ENCODE measurements at regions not wholly inside any gene's neighbourhood (a gene's known extent, or its start where the extent isn't known, plus 50 kb on each side); places are given as distances from the start of the nearest gene placed in this dataset.

- no peak overlapping the region for H3K4me3 ChIP-seq
- H3K36me3 ChIP-seq = no peaks in the 10 kb centered on the region
- H3K27me3 ChIP-seq = peaks cover 0 to 8% of the 10 kb centered on the region in 2 donors
- TF ChIP-seq CTCF (IDR thresholded peaks at IDR 0.05) = no peak
- no peak overlapping the region for H3K27ac ChIP-seq
- no peaks in the 10 kb centered on the region for H3K9me3 ChIP-seq
- no peaks in the 10 kb centered on the region for H3K4me1 ChIP-seq
- intact Hi-C loops (cut with DNase I; ENCODE audit: low total_unique reads) = no loop called here
- DNase-seq = no peak
These were observed 139.1 kb downstream of the TLE3 start for GRCh38 chr15:69958496-69959084.

DNA sequence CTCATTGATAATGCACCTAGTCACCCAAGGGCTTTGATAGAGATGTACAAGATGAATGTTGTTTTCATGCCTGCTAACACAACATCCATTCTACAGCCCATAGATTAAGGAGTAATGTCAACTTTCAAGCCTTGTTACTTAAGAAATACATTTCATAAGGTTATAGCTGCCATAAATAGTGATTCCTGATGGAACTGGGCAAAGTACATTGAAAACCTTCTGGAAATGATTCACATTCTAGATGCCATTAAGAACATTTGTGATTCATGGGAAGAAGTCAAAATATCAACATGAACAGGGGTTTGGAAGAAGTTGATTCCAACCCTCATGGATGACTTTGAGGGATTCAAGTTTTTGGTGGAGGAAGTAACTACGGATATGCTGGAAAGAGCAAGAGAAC, 135.2 kb downstream of the TLE3 start:
- DNase-seq = no peak
- Histone ChIP-seq H3K36me3 (no peaks in the 10 kb centered on the region), H3K27ac (no peak overlapping the region), H3K4me3 (no peak overlapping the region), H3K9me3 (no peaks in the 10 kb centered on the region), H3K4me1 (no peaks in the 10 kb centered on the region), H3K27me3 (no peaks in the 10 kb centered on the region)
- intact Hi-C loops (cut with DNase I; ENCODE audit: low total_unique reads) = no loop called here
- TF ChIP-seq CTCF (IDR thresholded peaks at IDR 0.05) = no peak

GRCh38 chr15:69963385-69963784, 134.3 kb downstream of the TLE3 start:
- Histone ChIP-seq H3K4me1 (no peaks in the 10 kb centered on the region), H3K36me3 (no peaks in the 10 kb centered on the region), H3K4me3 (no peak overlapping the region), H3K27me3 (no peaks in the 10 kb centered on the region), H3K9me3 (no peaks in the 10 kb centered on the region), H3K27ac (no peak overlapping the region)
- intact Hi-C loops (cut with DNase I; ENCODE audit: low total_unique reads) = no loop called here
- no peak for DNase-seq
- TF ChIP-seq CTCF (IDR thresholded peaks at IDR 0.05) = no peak

DNA sequence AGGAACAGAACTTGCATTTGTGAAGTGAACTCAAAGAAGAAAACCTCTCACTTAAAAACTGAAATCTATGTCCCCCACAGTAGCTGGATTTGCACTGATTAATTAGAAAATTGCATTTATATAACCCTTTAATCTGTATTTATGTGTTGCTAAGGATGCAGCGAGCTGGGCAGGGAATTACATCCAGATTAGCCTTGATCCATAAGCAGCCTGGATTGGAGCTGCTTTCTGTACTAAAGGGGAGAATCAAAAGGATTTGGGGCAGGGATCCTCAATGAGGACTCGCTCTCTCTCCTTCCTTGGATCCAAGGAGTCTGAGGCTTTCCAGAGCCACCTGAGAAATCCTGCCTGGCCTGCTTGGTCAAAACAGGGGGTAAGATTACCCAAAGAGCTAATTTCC, 125.9 kb downstream of the TLE3 start:
- Histone ChIP-seq H3K9me3 (no peaks in the 10 kb centered on the region), H3K27ac (no peak overlapping the region), H3K4me1 (no peaks in the 10 kb centered on the region), H3K36me3 (no peaks in the 10 kb centered on the region), H3K4me3 (no peak overlapping the region), H3K27me3 (peaks cover 0 to 18% of the 10 kb centered on the region in 2 donors)
- DNase-seq = no peak
- intact Hi-C loops (cut with DNase I; ENCODE audit: low total_unique reads) = no loop called here
- TF ChIP-seq CTCF (IDR thresholded peaks at IDR 0.05) = no peak

DNA sequence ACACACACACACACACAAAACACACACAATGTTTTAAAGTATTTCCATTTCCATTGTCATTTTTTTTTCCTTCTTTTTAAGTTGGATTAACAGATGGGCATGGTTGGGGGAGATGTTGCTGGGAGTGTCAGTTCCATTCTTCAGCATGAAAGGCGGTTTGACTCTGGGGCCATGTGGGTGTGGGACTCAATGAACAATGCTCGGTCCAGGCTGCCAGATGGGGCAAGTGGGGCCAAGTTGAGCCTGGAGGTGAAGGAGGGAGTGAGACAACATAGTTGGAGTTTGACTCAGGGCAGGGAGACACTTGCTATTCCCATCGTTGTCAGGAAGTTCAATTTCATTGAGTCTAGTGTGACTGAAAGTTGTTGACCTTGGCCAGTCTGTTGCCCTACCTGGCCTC, 125.3 kb downstream of the TLE3 start:
- Histone ChIP-seq H3K36me3 (no peaks in the 10 kb centered on the region), H3K27me3 (peaks cover 0 to 18% of the 10 kb centered on the region in 2 donors), H3K9me3 (no peaks in the 10 kb centered on the region), H3K4me3 (no peak overlapping the region), H3K4me1 (no peaks in the 10 kb centered on the region), H3K27ac (no peak overlapping the region)
- intact Hi-C loops (cut with DNase I; ENCODE audit: low total_unique reads) = no loop called here
- no peak for TF ChIP-seq CTCF (IDR thresholded peaks at IDR 0.05)
- DNase-seq = no peak
